Gastrocnemius medialis (tissue), 4 donors: ENCODE measurements at regions not wholly inside any gene's neighbourhood (a gene's known extent, or its start where the extent isn't known, plus 50 kb on each side); places are given as distances from the start of the nearest gene placed in this dataset.
A peak's percentile ranks its signal among the peaks of the same experiment; 100 is the strongest.
"Not testable (repeated sequence)": the region's sequence is repeated elsewhere in the genome, so short reads cannot be mapped to it uniquely, and the experiment has no call there.

Source experiments
- ATAC-seq, 2 donors: fragments of 150-250 bp; one replicate each; pipeline ENCODE4 v1.9.1; 2016
- DNase-seq, 2 donors: peaks; one replicate each; pipeline ENCODE4 v3.0.0-alpha.2; 2019
- H3K27ac ChIP-seq, 4 donors: fragments of 200-600 bp; sonication (generic); 1 replicate in 1 of 4; 2 replicates in 3 of 4; pipeline ENCODE4 v1.5.1; 2016 to 2018; ENCODE audit warnings: mild to moderate bottlenecking in 2 of 4, moderate library complexity in 1 of 4
- H3K27me3 ChIP-seq, 3 donors: fragments of 200-600 bp; sonication (generic) in 2 of 3; 1 replicate in 1 of 3; 2 replicates in 2 of 3; pipeline versions ENCODE4 v1.5.1 to v1.6.0; 2016 to 2019; ENCODE audit warnings: mild to moderate bottlenecking in 1 of 3, moderate library complexity in 1 of 3
- H3K36me3 ChIP-seq, 2 donors: fragments of 200-600 bp; sonication (generic) in 1 of 2; one replicate each; pipeline ENCODE4 v1.5.1; 2017 to 2018
- H3K4me1 ChIP-seq, 2 donors: fragments of 200-600 bp; sonication (generic) in 1 of 2; one replicate each; pipeline ENCODE4 v1.5.1; 2016 to 2017; ENCODE audit warnings: mild to moderate bottlenecking in 2 of 2
- H3K4me3 ChIP-seq, 4 donors: fragments of 200-600 bp; sonication (generic) in 3 of 4; 1 replicate in 1 of 4; 2 replicates in 3 of 4; pipeline ENCODE4 v1.5.1; 2016 to 2019; ENCODE audit warnings: mild to moderate bottlenecking in 2 of 4
- H3K9me3 ChIP-seq, 3 donors: fragments of 200-600 bp; sonication (generic) in 2 of 3; 1 replicate in 1 of 3; 2 replicates in 2 of 3; pipeline ENCODE4 v1.5.1; 2016 to 2019
- CTCF ChIP-seq, 5 experiments: fragments of 450-650 bp in 3 of 5; fragments of 200-600 bp in 2 of 5; sonication (generic) in 2 of 5; IDR thresholded peaks in 4 of 5; conservative IDR thresholded peaks in 1 of 5; 1 replicate in 4 of 5; 2 replicates in 1 of 5; pipeline ENCODE4 v1.5.1; 2016 to 2019; ENCODE audit warnings: antibody characterized with exemption in 5 of 5, mild to moderate bottlenecking in 3 of 5, moderate library complexity in 3 of 5
- POLR2A ChIP-seq, 2 donors: fragments of 450-650 bp; IDR thresholded peaks; one replicate each; pipeline ENCODE4 v1.6.1; 2017; ENCODE audit warnings: antibody characterized with exemption in 2 of 2, mild to moderate bottlenecking in 2 of 2, moderate library complexity in 2 of 2
- in situ Hi-C, 4 donors: fragments of 200-750 bp; cut with MboI; loops; one replicate each; pipeline versions ENCODE4 v1.15.0 to v1.8.0; 2017; ENCODE audit warnings: low sequenced_read_pairs in 4 of 4
- intact Hi-C: fragments of 100-400 bp; cut with DNase I; formaldehyde crosslinking; loops from one replicate; pipeline ENCODE4 v1.15.1; 2023; ENCODE audit warnings: low total_unique reads

GRCh38 chr7:142626420-142627035 lies 122.7 kb upstream of the PRSS1 start:
- Histone ChIP-seq H3K36me3 (no peaks in the 10 kb centered on the region), H3K27ac (no peak overlapping the region), H3K4me1 (peaks cover 0 to 11% of the 10 kb centered on the region in 2 donors), H3K9me3 (no peaks in the 10 kb centered on the region), H3K27me3 (no peaks in the 10 kb centered on the region), H3K4me3 (no peak overlapping the region)
- in situ Hi-C loops = loop anchor here in 1 of 4 donors (25.0 kb wide), 1 partner anchor 161 kb away; no protein-coding TSS in a partner anchor
- peak in 1 of 2 donors; percentile 31 for DNase-seq
- no peak for ATAC-seq
- intact Hi-C loops = no loop called here
- TF ChIP-seq CTCF (IDR thresholded peaks at IDR 0.05 in 4 of 5, conservative IDR thresholded peaks at IDR 0.05 in 1 of 5) = peak in 3 of 5 experiments; percentile 17 to 46 (median 29)
- no peak for TF ChIP-seq POLR2A (IDR thresholded peaks at IDR 0.05)

DNA sequence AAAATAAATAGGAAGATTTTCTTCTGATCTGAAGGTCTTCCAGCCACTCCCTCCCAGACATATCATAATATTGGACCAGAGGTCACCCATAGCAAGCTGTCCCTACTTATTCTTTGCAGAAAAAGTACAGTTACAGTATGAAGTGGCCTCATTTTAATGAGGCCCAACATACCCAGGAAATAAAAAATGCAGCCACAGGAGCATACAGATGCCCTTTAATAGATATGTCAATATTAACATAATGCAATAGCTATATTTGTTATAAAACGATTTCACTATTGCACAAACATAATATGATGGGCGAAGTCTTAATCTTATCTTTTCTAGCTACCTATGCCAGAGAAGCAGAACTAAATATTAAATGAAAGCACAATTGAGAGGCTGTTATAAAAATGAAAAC lies 124.1 kb upstream of the PRSS1 start:
- intact Hi-C loops, H3K27ac ChIP-seq, H3K36me3 ChIP-seq, ATAC-seq, H3K4me3 ChIP-seq, H3K9me3 ChIP-seq, DNase-seq, H3K27me3 ChIP-seq, H3K4me1 ChIP-seq: not testable (repeated sequence)
- in situ Hi-C loops = loop anchor here in 1 of 4 donors (25.0 kb wide), 1 partner anchor 162 kb away; no protein-coding TSS in a partner anchor

- Histone ChIP-seq H3K36me3 (no peaks in the 10 kb centered on the region), H3K9me3 (no peaks in the 10 kb centered on the region), H3K27ac (no peak overlapping the region), H3K4me3 (no peak overlapping the region), H3K27me3 (no peaks in the 10 kb centered on the region), H3K4me1 (no peaks in the 10 kb centered on the region)
- intact Hi-C loops = no loop called here
- DNase-seq = no peak
- in situ Hi-C loops = no loop called here
- TF ChIP-seq POLR2A (IDR thresholded peaks at IDR 0.05) = no peak
- TF ChIP-seq CTCF (IDR thresholded peaks at IDR 0.05 in 4 of 5, conservative IDR thresholded peaks at IDR 0.05 in 1 of 5) = no peak
- ATAC-seq = no peak
Measured at GRCh38 chr7:142620402-142620801, 128.9 kb upstream of the PRSS1 start.

- Histone ChIP-seq H3K27ac (no peak overlapping the region), H3K36me3 (no peaks in the 10 kb centered on the region), H3K4me1 (no peaks in the 10 kb centered on the region), H3K27me3 (no peaks in the 10 kb centered on the region), H3K9me3 (no peaks in the 10 kb centered on the region), H3K4me3 (no peak overlapping the region)
- intact Hi-C loops = no loop called here
- no peak for TF ChIP-seq POLR2A (IDR thresholded peaks at IDR 0.05)
- TF ChIP-seq CTCF (IDR thresholded peaks at IDR 0.05 in 4 of 5, conservative IDR thresholded peaks at IDR 0.05 in 1 of 5) = no peak
- no peak for ATAC-seq
- in situ Hi-C loops = no loop called here
- DNase-seq = no peak
Measured at GRCh38 chr7:142618655-142619351, 130.5 kb upstream of the PRSS1 start.

- intact Hi-C loops (no loop called here), in situ Hi-C loops (no loop called here)
- TF ChIP-seq POLR2A (IDR thresholded peaks at IDR 0.05) = no peak
- no peak for TF ChIP-seq CTCF (IDR thresholded peaks at IDR 0.05 in 4 of 5, conservative IDR thresholded peaks at IDR 0.05 in 1 of 5)
- Histone ChIP-seq H3K36me3 (no peaks in the 10 kb centered on the region), H3K4me1 (no peaks in the 10 kb centered on the region), H3K4me3 (no peak overlapping the region), H3K27me3 (no peaks in the 10 kb centered on the region), H3K9me3 (no peaks in the 10 kb centered on the region), H3K27ac (no peak overlapping the region)
- DNase-seq (no peak), ATAC-seq (no peak)
Measured at GRCh38 chr7:142616842-142617241, 132.4 kb upstream of the PRSS1 start.
